Astrocyte (in vitro differentiated cells and primary cell): ENCODE measurements at regions not wholly inside any gene's neighbourhood (a gene's known extent, or its start where the extent isn't known, plus 50 kb on each side); places are given as distances from the start of the nearest gene placed in this dataset.

Source experiments
- EZH2 ChIP-seq: IDR thresholded peaks from 2 replicates; pipeline ENCODE4 v1.6.1; 2012; ENCODE audit warnings: mild to moderate bottlenecking, low read length, inconsistent platforms; ENCODE audit not compliant: insufficient read depth
- TF ChIP-seq, protein P1 (sequence below): IDR thresholded peaks from 2 replicates; pipeline ENCODE4 v1.5.1; 2011; ENCODE audit warnings: low read depth, mild to moderate bottlenecking, inconsistent platforms, low read length, moderate library complexity; ENCODE audit not compliant: insufficient read depth

GRCh38 chr15:94607176-94607654 lies 375.9 kb downstream of the MCTP2 start:
- TF ChIP-seq, protein P1, sequence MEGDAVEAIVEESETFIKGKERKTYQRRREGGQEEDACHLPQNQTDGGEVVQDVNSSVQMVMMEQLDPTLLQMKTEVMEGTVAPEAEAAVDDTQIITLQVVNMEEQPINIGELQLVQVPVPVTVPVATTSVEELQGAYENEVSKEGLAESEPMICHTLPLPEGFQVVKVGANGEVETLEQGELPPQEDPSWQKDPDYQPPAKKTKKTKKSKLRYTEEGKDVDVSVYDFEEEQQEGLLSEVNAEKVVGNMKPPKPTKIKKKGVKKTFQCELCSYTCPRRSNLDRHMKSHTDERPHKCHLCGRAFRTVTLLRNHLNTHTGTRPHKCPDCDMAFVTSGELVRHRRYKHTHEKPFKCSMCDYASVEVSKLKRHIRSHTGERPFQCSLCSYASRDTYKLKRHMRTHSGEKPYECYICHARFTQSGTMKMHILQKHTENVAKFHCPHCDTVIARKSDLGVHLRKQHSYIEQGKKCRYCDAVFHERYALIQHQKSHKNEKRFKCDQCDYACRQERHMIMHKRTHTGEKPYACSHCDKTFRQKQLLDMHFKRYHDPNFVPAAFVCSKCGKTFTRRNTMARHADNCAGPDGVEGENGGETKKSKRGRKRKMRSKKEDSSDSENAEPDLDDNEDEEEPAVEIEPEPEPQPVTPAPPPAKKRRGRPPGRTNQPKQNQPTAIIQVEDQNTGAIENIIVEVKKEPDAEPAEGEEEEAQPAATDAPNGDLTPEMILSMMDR = no peak
- no peak for TF ChIP-seq EZH2
